GM21529 (cell line): ENCODE measurements at regions not wholly inside any gene's neighbourhood (a gene's known extent, or its start where the extent isn't known, plus 50 kb on each side); places are given as distances from the start of the nearest gene placed in this dataset.
"Not testable (repeated sequence)": the region's sequence is repeated elsewhere in the genome, so short reads cannot be mapped to it uniquely, and the experiment has no call there.

Experiments used
- ATAC-seq: cut with Tn5 transposase; IDR thresholded peaks from one replicate; pipeline ENCODE4 v1.9.1; 2021; ENCODE audit not compliant: unreplicated experiment

DNA sequence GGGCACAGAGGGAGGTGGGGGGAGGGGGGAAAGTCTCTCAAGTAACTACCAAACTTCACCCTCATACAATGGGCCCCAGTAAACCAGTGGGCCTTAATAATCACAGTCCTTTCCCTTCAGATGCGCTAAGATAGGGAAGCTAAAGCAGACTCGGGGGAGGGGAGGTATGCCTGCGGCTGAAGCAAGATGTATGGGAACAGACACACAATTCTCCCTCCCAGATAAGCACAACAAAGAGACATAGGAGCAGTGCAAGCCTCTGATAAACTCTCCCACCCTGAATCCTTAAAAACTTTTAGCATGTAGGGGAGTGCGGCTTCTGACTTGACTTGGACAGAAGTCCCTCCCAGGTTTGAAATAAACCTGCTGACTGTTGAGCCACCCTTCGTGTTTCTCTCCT lies 54.7 kb downstream of the PROP1 start:
- ATAC-seq = not testable (repeated sequence)

GRCh38 chr5:177939246-177940171 lies 56.5 kb downstream of the PROP1 start:
- ATAC-seq = not testable (repeated sequence)

DNA sequence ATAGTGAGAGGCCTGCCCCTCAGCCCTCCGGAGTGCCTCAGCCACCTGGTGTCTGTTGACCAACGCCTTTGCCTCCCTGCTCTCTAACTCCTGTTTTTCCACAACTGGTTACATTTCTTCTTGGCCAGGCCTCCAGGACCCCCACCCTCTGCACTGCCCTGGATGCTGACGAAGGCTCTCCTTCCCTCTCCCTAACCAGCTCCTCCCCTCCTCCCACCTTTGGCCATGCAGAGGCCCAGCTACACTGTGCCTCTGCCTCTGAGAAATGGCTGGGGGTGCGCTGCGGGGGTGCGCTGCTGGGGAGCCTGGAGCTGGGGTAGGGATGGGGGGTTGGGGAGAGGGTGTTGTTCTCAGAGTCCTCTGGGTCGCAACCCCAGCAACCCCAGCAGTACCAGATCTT lies 57.3 kb downstream of the PROP1 start:
- ATAC-seq = not testable (repeated sequence)

DNA sequence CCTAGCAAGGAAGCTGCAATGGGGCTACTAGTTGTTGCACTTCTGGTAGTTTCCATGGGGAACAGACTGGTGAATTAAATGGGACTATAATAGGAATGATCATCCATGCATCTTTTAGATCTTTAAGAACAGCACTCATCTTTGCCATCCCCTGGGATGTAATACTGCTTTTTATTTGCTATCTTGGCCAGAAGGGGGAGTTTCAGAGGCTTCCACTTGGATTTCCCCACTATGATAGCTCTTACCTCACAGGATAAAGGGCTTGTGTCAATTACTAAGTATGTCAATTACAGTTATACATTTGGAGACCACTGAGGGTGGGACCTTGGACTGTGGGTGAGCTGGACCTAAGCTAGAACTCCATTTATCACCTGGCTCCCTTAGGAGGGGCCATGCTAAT lies 61.8 kb downstream of the PROP1 start:
- not testable (repeated sequence) for ATAC-seq

- ATAC-seq = not testable (repeated sequence)
These were observed 65.6 kb downstream of the PROP1 start for GRCh38 chr5:177930269-177931022.

- not testable (repeated sequence) for ATAC-seq
These were observed 66.4 kb downstream of the PROP1 start for GRCh38 chr5:177929618-177930017.

DNA sequence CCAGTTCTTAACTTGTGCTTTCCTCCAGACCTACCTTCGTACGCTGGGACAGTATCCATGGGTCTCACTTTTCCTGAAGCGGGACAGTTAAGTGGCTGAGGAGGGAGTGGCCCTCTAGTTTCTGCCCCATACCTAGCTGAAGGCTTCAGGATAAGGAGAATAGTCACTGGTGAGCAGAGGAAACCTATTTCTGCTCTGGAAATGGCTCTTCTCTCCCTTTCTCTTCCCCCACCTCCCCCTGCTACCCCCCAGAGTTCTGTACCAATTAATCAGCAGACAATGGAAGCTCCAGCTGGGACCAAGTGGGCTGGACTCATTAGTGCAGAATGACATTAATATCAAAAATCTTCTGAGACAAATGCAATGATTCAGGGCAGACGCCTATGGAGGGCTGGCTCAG lies 68.5 kb downstream of the PROP1 start:
- not testable (repeated sequence) for ATAC-seq

GRCh38 chr5:177924577-177924976 lies 71.5 kb downstream of the PROP1 start:
- not testable (repeated sequence) for ATAC-seq

DNA sequence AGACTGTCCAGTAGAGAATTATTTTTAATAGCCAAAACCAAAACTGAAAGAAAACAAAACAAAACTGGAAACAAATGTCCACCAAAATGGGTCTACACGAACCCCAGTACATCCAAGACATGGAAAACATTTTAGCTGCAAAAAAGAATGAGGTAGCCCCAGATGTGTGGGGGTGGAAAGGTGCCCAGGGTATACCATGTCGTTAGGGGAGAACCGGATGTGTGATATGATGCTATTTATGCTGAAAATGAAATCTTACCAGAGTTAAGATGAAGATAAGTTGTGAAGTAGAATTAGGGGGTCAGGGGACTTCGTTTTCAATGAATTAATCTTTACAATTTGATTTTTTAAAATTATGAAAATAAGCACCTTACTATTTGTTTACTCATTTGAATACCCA lies 72.2 kb downstream of the PROP1 start:
- ATAC-seq = not testable (repeated sequence)

GRCh38 chr5:177923189-177923588 lies 72.9 kb downstream of the PROP1 start:
- ATAC-seq = not testable (repeated sequence)

GRCh38 chr5:177909261-177909660 lies 86.8 kb downstream of the PROP1 start:
- not testable (repeated sequence) for ATAC-seq

GRCh38 chr5:177902806-177903205 lies 93.2 kb downstream of the PROP1 start:
- ATAC-seq = not testable (repeated sequence)

DNA sequence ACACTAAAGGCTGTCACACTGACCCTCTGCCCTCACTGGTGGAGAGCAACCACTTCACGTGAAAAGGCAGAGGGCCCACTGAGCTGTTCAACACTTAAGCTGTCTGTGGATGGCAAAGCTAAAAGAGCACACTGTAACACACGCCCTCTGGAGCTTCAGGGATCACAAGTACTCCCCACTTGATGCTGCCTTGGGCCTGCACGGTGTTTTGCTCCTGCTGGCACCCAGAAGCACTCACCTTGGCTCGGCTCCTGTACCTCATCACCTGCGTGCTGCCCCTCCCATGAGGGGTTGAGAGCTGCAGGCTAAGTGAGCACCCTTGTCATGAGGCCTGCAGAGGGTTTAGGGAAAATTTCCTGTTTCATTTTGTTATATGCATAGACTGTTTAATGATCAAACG lies 96.0 kb downstream of the PROP1 start:
- not testable (repeated sequence) for ATAC-seq

- not testable (repeated sequence) for ATAC-seq
These were observed 101.2 kb downstream of the PROP1 start for GRCh38 chr5:177894681-177895453.

DNA sequence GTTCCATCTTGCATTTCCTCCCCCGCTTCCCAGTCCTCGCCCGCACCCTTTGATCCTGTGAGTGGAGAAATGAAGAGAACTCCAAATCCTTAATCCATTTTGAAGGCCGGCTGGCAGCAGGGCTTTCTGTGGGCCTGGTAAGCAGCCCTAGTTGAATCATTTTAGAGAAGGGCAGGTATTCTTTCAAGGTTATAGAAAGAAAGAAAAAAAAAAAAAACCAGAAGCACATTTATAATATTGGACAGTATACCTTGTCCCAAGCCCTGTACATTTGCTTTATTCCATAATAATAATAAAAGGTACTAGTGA lies 103.7 kb downstream of the PROP1 start:
- ATAC-seq = not testable (repeated sequence)

DNA sequence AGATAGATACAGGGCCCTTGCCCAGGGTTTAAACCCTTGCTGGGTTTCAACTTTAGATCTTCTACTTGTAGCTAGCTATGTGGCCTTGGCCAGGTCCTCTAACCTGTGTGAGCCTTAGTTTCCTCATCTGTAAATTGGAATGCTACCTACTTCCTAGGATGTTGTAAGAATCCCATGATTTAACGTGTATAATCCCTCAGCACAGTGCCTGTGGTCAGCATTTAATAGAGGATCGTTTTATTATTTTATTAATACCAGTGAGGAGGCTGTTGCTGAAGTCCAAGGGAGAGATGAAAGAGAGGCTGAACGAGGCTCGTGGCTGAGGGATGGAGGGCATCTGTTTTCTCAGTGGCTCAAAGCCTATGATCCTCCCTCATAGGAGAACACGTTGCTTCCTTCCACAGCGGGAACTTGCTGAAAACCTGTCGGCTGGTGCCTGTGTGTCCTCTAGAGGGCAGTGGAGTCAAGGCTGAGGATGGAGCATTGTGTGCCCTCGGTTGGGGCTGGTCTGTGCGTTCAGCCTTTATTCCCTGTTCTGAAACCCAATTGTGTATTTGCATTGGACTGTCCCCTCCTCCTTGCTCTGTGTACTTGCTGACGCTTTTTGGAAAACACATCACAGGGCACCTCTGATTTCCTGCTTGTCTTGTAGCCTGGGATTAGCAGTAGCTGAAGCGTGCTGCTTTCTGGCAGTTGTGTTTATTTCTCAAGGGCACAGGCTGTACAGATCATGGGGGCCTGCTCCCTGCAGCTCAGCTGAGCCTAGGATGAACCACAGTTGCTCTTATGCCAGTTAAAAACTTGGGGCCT lies 104.3 kb downstream of the PROP1 start:
- peak; percentile 97 for ATAC-seq

- ATAC-seq = not testable (repeated sequence)
These were observed 100.6 kb upstream of the FAM153A start for GRCh38 chr5:177883295-177883694.

- ATAC-seq = not testable (repeated sequence)
These were observed 93.2 kb upstream of the FAM153A start for GRCh38 chr5:177875900-177876238.

- peak; percentile 82 for ATAC-seq
These were observed 92.6 kb upstream of the FAM153A start for GRCh38 chr5:177875013-177875899.
